Mesenchymal stem cell (in vitro differentiated cells and primary cell): ENCODE measurements at regions not wholly inside any gene's neighbourhood (a gene's known extent, or its start where the extent isn't known, plus 50 kb on each side); places are given as distances from the start of the nearest gene placed in this dataset.
A peak's percentile ranks its signal among the peaks of the same experiment; 100 is the strongest.

Source experiments
- DNase-seq: peaks from one replicate; pipeline ENCODE4 v3.0.0-alpha.2; 2013
- H2AFZ ChIP-seq: one replicate; pipeline ENCODE4 v1.6.1; 2013; ENCODE audit warnings: low read depth, mild to moderate bottlenecking, control low read depth, inconsistent platforms, low read length, moderate library complexity
- H2AK5ac ChIP-seq: 2 replicates; pipeline ENCODE4 v1.6.1; 2013; ENCODE audit warnings: low read length, moderate library complexity, mild to moderate bottlenecking, inconsistent platforms; ENCODE audit not compliant: severe bottlenecking
- H2BK120ac ChIP-seq: one replicate; pipeline ENCODE4 v1.6.1; 2013; ENCODE audit warnings: low read depth, mild to moderate bottlenecking, inconsistent platforms, low read length, moderate library complexity
- H2BK12ac ChIP-seq, 2 experiments: one replicate each; pipeline ENCODE4 v1.6.1; 2013; ENCODE audit warnings: inconsistent platforms in 2 of 2, low read length in 2 of 2, mild to moderate bottlenecking in 2 of 2, moderate library complexity in 2 of 2, control low read depth in 1 of 2
- H2BK15ac ChIP-seq: one replicate; pipeline ENCODE4 v1.6.1; 2013; ENCODE audit warnings: mild to moderate bottlenecking, low read depth, inconsistent platforms; ENCODE audit not compliant: poor library complexity, severe bottlenecking
- H2BK5ac ChIP-seq: 2 replicates; pipeline ENCODE4 v1.6.1; 2013; ENCODE audit warnings: low read depth, mild to moderate bottlenecking, low read length, control low read depth, inconsistent platforms; ENCODE audit not compliant: poor library complexity, severe bottlenecking
- H3K14ac ChIP-seq, 2 experiments: one replicate each; pipeline ENCODE4 v1.6.1; 2013; ENCODE audit warnings: inconsistent platforms in 2 of 2, low read length in 2 of 2, control low read depth in 1 of 2, mild to moderate bottlenecking in 1 of 2, moderate library complexity in 1 of 2
- H3K18ac ChIP-seq, 2 experiments: one replicate each; pipeline ENCODE4 v1.6.1; 2013; ENCODE audit warnings: inconsistent platforms in 2 of 2, low read length in 2 of 2, control low read depth in 1 of 2, low read depth in 1 of 2, mild to moderate bottlenecking in 1 of 2
- H3K23ac ChIP-seq, 2 experiments: one replicate each; pipeline ENCODE4 v1.6.1; 2013; ENCODE audit warnings: inconsistent platforms in 2 of 2, low read length in 2 of 2, mild to moderate bottlenecking in 2 of 2, moderate library complexity in 2 of 2, control low read depth in 1 of 2
- H3K27ac ChIP-seq: 2 replicates; pipeline ENCODE4 v1.5.1; 2013; ENCODE audit warnings: mild to moderate bottlenecking, moderate library complexity, low read length, control low read depth, inconsistent platforms; ENCODE audit not compliant: poor library complexity, severe bottlenecking
- H3K27me3 ChIP-seq, 2 experiments: 2 replicates each; pipeline versions ENCODE4 v1.6.1 to v1.7.0; 2013; ENCODE audit warnings: low read length in 2 of 2, mild to moderate bottlenecking in 2 of 2, moderate library complexity in 2 of 2, control low read depth in 1 of 2, inconsistent platforms in 1 of 2; ENCODE audit not compliant: control insufficient read depth in 1 of 2, insufficient read depth in 1 of 2
- H3K36me3 ChIP-seq, 2 experiments: 2 replicates each; pipeline versions ENCODE4 v1.6.1 to v1.7.0; 2013; ENCODE audit warnings: low read length in 2 of 2, control low read depth in 1 of 2, inconsistent platforms in 1 of 2, low read depth in 1 of 2, mild to moderate bottlenecking in 1 of 2; ENCODE audit not compliant: insufficient read depth in 2 of 2, control insufficient read depth in 1 of 2
- H3K4ac ChIP-seq, 2 experiments: one replicate each; pipeline ENCODE4 v1.6.1; 2013; ENCODE audit warnings: inconsistent platforms in 2 of 2, low read length in 2 of 2, mild to moderate bottlenecking in 2 of 2, moderate library complexity in 2 of 2, control low read depth in 1 of 2, low read depth in 1 of 2
- H3K4me1 ChIP-seq: 2 replicates; pipeline ENCODE4 v1.6.1; 2013; ENCODE audit warnings: low read depth, low read length, control low read depth; ENCODE audit not compliant: control insufficient read depth, insufficient read depth
- H3K4me2 ChIP-seq: 2 replicates; pipeline ENCODE4 v1.6.1; 2013; ENCODE audit warnings: low read length, mild to moderate bottlenecking, inconsistent platforms; ENCODE audit not compliant: poor library complexity, severe bottlenecking
- H3K4me3 ChIP-seq, 2 experiments: 2 replicates each; pipeline versions ENCODE4 v1.5.1 to v1.7.0; 2013; ENCODE audit warnings: low read length in 2 of 2, mild to moderate bottlenecking in 2 of 2, control low read depth in 1 of 2, low read depth in 1 of 2; ENCODE audit not compliant: insufficient read depth in 1 of 2
- H3K79me1 ChIP-seq: replicated peaks from 2 replicates; pipeline ENCODE4 v1.6.1; 2013; ENCODE audit warnings: mild to moderate bottlenecking, control low read depth, low read length, inconsistent platforms; ENCODE audit not compliant: poor library complexity, severe bottlenecking
- H3K9ac ChIP-seq: 2 replicates; pipeline ENCODE4 v1.7.0; 2013; ENCODE audit warnings: mild to moderate bottlenecking, low read length, moderate library complexity
- H3K9me3 ChIP-seq: 2 replicates; pipeline ENCODE4 v1.7.0; 2013; ENCODE audit warnings: mild to moderate bottlenecking, low read length; ENCODE audit not compliant: control insufficient read depth
- H4K8ac ChIP-seq: one replicate; pipeline ENCODE4 v1.6.1; 2013; ENCODE audit warnings: inconsistent platforms, mild to moderate bottlenecking, low read length, moderate library complexity
- H4K91ac ChIP-seq: one replicate; pipeline ENCODE4 v1.6.1; 2013; ENCODE audit warnings: mild to moderate bottlenecking, low read length, inconsistent platforms
- WGBS: methylation state at CpG from one replicate; pipeline ENCODE4 v1.1.7; 2013; ENCODE audit warnings: mixed read lengths; 5-methylcytosine and 5-hydroxymethylcytosine counted together

GRCh38 chr2:5449867-5450266 is 242.3 kb upstream of the SOX11 start:
- no peak overlapping the region for H3K18ac ChIP-seq

DNA sequence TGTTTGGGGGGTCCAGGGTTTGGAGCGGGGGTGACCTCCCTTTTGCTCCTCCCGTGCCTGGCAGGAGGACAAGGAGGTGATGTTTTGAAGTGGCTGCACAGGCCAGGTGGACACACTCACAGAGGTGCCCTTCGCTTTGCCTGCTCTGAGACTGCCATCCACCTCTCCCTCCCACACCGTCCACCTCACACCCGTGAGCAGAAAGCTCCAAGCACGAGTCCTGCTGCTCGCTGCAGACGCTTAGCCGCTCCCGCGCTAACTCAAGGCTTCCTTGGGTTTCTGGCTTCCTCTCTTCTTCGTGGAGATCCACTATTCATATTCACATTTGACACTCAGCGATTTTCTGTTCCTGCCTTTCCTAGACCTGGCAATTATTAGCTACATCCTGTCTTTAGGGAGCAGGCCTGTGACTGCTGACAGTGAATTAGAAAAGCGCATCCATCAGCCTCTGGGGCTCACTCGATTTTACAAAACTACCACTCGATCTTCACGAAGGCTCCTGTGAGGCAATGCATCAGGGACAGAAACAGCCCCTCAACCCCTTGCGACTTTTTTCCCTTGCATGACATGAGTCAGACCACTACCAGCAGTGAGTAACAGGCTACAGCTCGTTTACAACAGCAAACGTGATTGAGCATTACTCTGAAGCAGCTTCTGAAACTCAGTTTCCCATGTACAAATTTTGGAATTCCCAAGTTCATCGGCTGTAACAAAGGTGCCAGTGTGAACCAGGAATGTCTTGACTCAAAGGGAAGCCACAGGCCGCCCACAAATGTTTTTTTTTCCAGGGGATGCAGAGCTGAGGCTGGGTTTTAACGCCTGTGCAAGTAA is 238.7 kb upstream of the SOX11 start:
- Histone ChIP-seq H3K4ac (no peak overlapping the region), H2AK5ac (no peak overlapping the region), H3K27ac (peak overlapping the region; percentile 45), H3K23ac (no peak overlapping the region), H3K9me3 (no peaks in the 10 kb centered on the region), H2AFZ (no peak overlapping the region), H3K9ac (no peak overlapping the region), H3K4me3 (no peak overlapping the region), H3K14ac (no peak overlapping the region), H2BK12ac (no peak overlapping the region), H3K4me1 (peaks cover 6% of the 10 kb centered on the region), H2BK15ac (no peak overlapping the region), H3K36me3 (no peaks in the 10 kb centered on the region), H4K91ac (no peak overlapping the region), H2BK120ac (no peak overlapping the region), H3K4me2 (peak overlapping the region; percentile 3), H3K79me1 (no peaks in the 10 kb centered on the region), H4K8ac (no peak overlapping the region), H3K18ac (no peak overlapping the region), H3K27me3 (no peaks in the 10 kb centered on the region), H2BK5ac (no peak overlapping the region)
- 34% methylated on average over 22 of the region's 23 CpGs for WGBS
- peak; percentile 67 for DNase-seq

More at GRCh38 chr2:5449867-5450266, 242.3 kb upstream of the SOX11 start:
- Histone ChIP-seq H3K4me2 (no peak overlapping the region), H2BK15ac (no peak overlapping the region), H2AFZ (no peak overlapping the region), H2BK120ac (no peak overlapping the region), H3K27me3 (no peaks in the 10 kb centered on the region), H3K36me3 (no peaks in the 10 kb centered on the region), H3K4me3 (no peak overlapping the region), H3K4ac (no peak overlapping the region), H2BK12ac (no peak overlapping the region), H4K8ac (no peak overlapping the region), H2AK5ac (no peak overlapping the region), H3K4me1 (peaks cover 6% of the 10 kb centered on the region), H2BK5ac (no peak overlapping the region), H3K9me3 (no peaks in the 10 kb centered on the region), H3K27ac (no peak overlapping the region), H3K9ac (no peak overlapping the region), H3K14ac (no peak overlapping the region), H3K79me1 (no peaks in the 10 kb centered on the region), H4K91ac (no peak overlapping the region), H3K23ac (no peak overlapping the region)
- DNase-seq: no peak

GRCh38 chr2:5454051-5454390 is 238.2 kb upstream of the SOX11 start:
- no peak overlapping the region for H3K14ac ChIP-seq
- no peak overlapping the region for H3K4ac ChIP-seq
- no peak overlapping the region for H3K27ac ChIP-seq
- H3K79me1 ChIP-seq: no peaks in the 10 kb centered on the region
- H3K9me3 ChIP-seq: no peaks in the 10 kb centered on the region
- H3K9ac ChIP-seq: no peak overlapping the region
- H2AFZ ChIP-seq: no peak overlapping the region
- H3K18ac ChIP-seq: no peak overlapping the region
- H2AK5ac ChIP-seq: no peak overlapping the region
- WGBS: 33% methylated on average over 1 of the region's 4 CpGs
- no peak overlapping the region for H2BK15ac ChIP-seq
- no peak overlapping the region for H2BK5ac ChIP-seq
- H3K27me3 ChIP-seq: no peaks in the 10 kb centered on the region
- H2BK120ac ChIP-seq: no peak overlapping the region
- no peak overlapping the region for H4K91ac ChIP-seq
- no peak overlapping the region for H3K23ac ChIP-seq
- no peaks in the 10 kb centered on the region for H3K36me3 ChIP-seq
- H3K4me1 ChIP-seq: peaks cover 6% of the 10 kb centered on the region
- no peak overlapping the region for H4K8ac ChIP-seq
- DNase-seq: no peak
- no peak overlapping the region for H2BK12ac ChIP-seq
- peak overlapping the region; percentile 3 for H3K4me2 ChIP-seq
- H3K4me3 ChIP-seq: no peak overlapping the region

- H3K9ac ChIP-seq: no peak overlapping the region
- H3K4me3 ChIP-seq: no peak overlapping the region
- no peak overlapping the region for H4K8ac ChIP-seq
- no peaks in the 10 kb centered on the region for H3K36me3 ChIP-seq
- H3K4ac ChIP-seq: no peak overlapping the region
- no peak overlapping the region for H3K4me2 ChIP-seq
- H4K91ac ChIP-seq: no peak overlapping the region
- H3K27me3 ChIP-seq: no peaks in the 10 kb centered on the region
- no peak overlapping the region for H2BK120ac ChIP-seq
- H3K9me3 ChIP-seq: peaks cover 5% of the 10 kb centered on the region
- no peak overlapping the region for H2BK12ac ChIP-seq
- H2BK15ac ChIP-seq: no peak overlapping the region
- no peak for DNase-seq
- H2BK5ac ChIP-seq: no peak overlapping the region
- H3K27ac ChIP-seq: no peak overlapping the region
- 87% methylated on average over 6 of the region's 6 CpGs for WGBS
- H3K18ac ChIP-seq: no peak overlapping the region
- H2AK5ac ChIP-seq: no peak overlapping the region
- H2AFZ ChIP-seq: no peak overlapping the region
- H3K4me1 ChIP-seq: peaks cover under 1% of the 10 kb centered on the region
- no peak overlapping the region for H3K14ac ChIP-seq
- no peak overlapping the region for H3K23ac ChIP-seq
- no peaks in the 10 kb centered on the region for H3K79me1 ChIP-seq
These were observed 233.1 kb upstream of the SOX11 start for GRCh38 chr2:5459041-5459440.
